GM21619 (cell line): ENCODE measurements at regions not wholly inside any gene's neighbourhood (a gene's known extent, or its start where the extent isn't known, plus 50 kb on each side); places are given as distances from the start of the nearest gene placed in this dataset.

ENCODE experiments used
- ATAC-seq: cut with Tn5 transposase; IDR thresholded peaks from one replicate; pipeline ENCODE4 v1.9.1; 2021; ENCODE audit not compliant: unreplicated experiment

DNA sequence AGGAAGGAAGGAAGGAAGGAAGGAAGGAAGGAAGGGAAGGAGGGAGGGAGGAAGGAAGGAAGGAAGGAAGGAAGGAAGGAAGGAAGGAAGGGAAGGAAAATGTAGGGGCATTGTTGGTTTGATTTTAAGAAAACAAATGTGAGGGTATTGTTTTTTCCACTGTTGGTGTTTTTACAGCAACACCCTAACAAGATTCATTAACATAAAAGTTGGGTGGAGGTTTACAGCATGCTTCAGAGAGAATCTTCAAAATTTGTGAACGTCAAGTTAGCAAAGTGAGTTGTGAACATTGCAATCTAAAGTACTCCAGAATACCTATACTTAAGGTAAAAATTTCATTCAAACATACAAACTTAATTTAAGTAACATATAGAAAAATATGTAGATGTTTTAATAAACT is 200.2 kb upstream of the ID4 start:
- no peak for ATAC-seq

DNA sequence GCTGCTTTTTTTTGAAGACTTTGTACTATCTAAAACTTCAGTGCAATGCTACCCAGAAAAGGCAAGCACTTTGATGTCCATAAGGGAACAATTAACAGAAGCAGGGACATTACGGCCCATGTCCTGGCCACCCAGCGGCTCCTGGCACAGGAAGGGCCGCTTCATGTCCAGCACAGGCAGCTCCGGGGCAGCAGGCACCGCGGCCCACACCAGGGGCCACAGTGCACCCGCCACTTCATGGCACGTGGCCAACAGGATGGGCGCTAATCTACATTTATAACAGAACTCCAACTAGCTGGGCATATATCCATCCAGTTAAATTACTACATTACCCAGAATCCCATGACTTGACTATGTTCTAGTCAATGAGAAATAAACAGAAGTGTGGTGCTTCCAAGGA is 198.2 kb upstream of the ID4 start:
- ATAC-seq: no peak

DNA sequence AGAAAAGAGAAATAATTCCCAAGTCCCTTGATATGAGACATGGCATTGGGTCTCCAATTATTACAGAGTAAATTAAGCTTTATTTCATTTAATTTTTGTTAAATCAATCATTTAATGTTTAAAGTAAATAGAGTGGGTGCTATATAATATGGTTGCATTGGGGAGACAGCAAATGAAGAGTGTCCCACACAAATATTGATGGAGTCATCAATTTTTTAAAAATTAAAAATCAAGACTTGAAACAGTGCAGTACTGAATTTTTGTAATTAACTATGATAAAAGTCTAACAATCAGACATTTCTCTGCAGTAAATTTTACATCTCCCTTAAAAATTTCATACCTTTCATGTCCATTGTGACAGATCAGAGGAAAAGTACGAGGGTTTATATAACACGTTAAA is 193.9 kb upstream of the ID4 start:
- no peak for ATAC-seq

DNA sequence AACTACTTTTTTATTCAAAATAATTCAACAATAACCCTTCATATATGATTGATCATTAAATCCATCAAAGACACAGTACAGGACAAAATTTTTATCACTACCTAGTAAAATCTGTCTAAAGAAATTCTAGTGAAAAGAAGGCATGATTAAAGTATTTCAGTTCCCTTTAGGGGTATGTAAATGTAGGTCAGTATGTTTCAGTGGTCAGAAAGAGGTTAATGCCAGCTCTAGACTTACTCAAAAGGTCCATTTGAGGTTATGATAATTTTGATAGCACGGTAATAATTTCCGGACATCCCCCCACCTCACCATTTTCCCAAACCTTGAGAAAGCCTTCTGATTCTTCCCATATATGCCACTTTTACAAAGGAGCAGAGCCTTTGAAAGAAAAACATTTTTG is 193.5 kb upstream of the ID4 start:
- no peak for ATAC-seq

DNA sequence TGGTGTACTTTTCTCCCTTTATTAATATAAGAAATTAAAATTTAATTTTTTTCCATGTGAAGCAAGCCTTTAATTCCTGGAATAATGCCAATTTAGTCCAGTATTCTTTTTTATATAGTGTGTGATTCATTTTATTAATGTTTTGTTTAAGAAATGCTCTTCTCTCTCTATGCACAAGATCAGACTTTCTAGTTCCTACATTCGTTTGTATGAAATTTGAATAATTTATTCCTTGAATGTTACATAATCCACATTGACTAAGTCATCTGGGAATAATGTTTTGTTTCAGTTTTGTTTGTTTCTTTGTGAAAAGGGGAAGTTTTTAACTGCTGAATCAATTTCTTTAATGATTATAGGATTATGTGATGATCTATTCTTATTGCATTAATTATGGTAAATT is 181.4 kb upstream of the ID4 start:
- no peak for ATAC-seq

DNA sequence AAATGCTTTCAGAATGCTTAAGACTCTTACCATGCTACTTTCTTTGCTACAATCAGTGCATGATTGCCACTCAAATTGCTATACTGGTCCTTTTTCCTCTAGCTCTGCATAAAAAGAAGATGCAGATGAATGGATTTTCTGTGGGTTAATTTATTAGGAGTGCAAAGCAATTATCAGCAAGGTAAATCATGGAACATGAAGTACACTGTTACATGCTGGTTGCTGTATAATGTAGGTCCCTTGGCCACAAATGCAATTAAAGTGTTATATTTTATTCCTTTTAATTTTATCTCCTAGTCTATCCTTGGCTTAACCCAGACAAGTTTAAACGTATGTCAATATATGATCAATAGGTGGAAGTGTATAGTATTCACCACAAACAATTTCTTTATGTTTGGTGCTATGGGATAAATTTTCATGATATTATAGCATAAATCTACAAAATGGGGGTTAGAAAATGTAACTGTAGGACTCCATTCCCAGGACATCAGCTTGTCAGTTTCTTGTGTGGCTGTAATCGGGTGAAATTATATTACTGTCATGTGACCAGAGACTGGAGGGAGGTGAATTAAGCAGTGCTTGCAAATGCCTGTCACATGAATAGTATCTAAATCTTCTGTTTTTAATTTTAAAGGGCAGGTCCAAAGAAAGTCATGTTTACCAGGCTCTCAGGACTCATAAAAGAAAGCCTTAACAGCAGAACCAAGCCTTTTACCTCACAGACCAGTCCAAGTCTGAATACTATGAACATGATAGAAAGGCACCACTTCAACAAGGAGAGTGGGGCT is 176.9 kb upstream of the ID4 start:
- no peak for ATAC-seq

DNA sequence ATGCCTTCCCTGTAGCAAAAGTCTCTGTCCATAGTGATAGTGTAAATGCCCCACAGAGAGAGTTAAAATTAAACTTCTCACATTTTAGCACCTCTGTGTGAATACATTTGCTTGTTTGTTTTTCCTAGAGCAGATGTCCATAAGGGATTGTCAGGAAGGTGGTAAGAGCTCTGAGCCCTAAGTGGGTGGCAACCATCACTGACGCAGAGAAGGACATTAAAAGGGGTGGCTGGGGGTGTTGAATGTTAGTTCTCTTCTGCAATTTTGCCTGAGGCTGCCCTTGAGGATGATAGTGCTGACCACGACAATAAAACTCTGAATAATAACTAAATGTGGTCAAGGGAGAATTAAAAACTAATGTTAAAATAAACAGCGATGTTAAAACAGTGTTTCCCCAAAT is 174.3 kb upstream of the ID4 start:
- no peak for ATAC-seq

DNA sequence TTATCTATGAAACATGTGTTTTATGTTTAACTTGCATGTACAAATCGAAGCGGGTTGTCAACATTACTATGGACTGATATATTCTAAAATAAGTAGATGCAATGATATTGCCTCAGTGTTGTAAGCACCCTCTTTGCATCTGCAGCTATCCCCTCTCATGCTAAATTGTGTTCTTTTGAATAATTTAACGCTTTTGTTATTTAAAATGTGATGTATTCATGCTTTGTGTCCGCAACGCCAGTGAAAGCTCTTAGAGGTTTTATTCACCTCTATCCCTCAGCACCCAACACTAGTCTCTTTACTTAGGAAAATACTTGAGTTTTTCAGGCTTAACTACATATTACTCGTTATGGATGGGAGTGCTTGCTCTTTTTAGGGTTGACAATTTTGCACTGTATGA is 173.7 kb upstream of the ID4 start:
- ATAC-seq: no peak

DNA sequence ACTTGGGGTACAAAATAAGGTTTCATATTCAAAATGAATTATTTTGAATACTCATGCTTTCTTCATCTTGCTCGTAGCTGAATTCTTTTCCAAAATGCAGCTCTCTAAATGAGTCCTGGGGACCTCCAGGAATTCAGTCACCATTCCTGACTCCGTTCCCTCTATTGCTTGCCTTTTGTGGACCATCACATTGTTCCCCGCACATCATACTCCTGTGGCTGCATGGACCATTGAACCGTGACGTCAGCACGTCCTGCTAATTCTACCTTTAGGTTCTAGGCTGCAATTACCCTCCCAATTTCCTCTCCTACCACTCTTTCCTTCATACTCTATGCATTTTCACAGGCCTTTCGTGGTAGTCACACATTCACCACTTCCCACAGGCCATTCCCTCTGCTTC is 173.1 kb upstream of the ID4 start:
- no peak for ATAC-seq

DNA sequence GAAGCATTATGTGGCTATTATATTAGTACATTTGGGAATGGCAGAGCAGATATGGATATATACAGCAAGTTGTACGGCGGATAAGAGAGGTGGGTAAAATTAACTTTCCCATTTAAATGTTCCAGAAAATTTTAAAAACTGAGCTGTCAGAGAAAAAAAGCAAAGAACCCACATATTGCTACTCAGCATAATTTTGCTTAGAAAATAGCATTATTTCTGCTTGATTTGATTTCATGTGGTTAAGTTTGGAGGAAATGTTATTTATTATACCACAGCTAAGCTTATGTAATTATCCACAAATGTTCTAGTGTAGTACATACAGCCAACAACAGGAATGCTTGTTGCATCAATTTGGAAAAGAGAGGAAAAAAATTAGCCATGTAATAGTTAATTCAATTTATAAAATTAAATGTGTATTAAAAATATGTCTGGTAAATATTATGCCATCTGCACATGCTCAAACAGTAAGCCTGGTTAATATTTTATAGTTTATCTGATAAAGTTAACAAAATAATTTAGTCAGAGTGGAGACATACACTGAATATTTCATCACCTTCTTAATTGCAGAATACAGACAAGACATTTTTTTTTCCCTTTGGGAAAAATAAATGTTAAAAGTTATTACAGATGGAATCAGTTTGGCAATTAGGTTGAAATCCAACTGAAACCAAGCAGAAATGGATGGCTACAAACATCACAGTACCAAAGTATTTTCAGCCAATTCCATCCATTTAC is 172.1 kb upstream of the ID4 start:
- no peak for ATAC-seq

DNA sequence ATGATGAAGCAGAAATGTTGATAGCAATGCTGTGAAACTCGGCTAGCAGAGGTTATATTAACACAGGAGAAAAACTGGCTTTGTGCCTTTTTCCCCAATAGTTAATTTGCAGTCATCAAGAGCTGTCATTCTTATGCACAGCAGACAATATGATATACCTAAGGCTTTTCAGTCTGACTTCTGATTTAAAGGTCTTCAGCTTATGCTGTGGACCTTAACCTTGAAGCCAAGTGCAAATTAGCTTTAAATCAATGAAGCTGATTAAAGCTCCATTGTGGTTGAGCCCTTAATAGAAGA is 171.6 kb upstream of the ID4 start:
- ATAC-seq: no peak

DNA sequence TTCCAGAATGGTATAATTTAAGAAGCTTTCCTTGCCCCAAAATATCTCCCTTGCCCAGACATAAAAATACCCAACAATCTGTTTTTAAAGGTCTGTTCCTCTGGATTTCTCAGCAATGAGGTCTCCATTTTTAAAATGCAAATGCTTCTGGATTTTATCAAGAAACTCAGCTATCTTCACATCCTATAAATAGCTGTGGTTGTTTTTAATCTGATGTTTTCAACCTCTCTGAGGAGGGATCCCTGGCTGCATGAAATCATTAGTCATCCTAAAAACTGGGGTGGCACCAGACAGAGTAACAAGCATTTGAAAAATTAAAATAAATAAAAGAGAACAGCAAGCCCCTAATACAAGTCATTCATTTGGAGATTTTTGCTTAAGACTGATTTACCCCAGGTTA is 168.5 kb upstream of the ID4 start:
- ATAC-seq: no peak

DNA sequence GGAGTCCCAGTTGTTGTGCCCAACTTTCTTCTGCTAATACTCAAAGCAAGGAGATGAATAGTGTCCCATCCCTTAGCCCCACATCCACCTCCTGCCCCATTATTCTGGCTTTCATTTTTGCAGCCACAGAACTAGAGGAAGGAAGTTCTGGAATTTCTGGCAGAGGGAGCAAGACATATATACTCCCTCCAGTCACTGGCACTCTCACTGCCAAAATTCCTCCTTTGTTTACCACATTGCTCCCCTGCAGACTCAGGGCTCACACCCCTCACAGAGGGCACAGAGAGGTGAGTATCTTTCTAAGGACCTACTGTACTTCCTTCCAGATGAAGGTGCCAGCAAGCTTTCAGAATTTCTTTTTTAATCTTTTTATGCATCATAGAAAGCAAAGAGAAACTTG is 168.0 kb upstream of the ID4 start:
- no peak for ATAC-seq

DNA sequence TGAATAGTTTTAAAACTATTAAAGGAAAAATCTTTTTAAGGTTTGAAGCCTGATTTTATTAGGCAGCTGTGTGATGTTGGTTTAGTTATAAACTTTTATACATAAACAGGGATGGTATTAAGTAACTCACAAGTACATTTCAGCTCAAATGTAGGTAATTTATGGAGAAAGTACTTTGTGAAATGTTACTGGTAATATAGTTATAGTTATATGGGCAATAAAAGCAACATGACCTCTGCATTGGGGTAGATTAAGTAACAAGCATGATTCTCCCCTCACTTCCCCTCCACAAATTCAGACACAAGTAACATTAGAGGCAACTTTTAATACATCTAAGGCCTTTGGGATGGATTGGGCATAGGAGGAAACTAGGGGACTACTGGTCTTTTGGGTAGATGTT is 154.3 kb upstream of the ID4 start:
- ATAC-seq: no peak

DNA sequence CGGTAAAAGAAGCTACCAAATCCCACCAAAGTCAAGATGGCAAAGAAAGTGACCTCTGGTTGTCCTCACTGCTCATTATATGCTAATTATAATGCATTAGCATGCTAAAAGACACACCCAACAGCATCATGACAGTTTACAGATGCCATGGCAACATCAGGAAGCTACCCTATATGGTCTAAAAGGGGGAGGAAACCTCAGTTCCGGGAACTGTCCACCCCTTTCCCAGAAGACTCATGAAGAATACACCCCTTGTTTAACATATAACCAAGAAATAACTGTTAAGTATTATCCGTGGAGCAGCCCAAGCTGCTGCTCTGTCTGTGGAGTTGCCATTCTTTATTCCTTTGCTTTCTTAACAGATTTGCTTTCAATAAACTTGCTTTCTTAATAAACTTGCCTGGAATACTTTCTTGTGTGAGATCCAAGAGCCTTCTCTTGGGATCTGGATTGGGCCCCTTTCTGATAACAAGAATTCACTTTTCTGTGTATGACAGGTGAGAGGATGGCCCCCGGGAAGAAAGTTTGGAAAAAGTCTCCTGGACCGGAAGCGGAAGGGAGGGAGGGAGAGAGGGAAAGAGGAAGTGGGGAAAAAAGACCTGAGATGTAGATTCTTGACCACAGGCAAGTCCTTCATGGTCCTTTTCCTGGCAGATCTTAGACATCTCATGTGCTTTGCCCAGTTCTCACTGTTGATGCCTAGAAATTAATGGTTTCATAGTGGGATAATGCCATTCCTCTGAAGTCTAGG is 146.7 kb upstream of the ID4 start:
- ATAC-seq: no peak

DNA sequence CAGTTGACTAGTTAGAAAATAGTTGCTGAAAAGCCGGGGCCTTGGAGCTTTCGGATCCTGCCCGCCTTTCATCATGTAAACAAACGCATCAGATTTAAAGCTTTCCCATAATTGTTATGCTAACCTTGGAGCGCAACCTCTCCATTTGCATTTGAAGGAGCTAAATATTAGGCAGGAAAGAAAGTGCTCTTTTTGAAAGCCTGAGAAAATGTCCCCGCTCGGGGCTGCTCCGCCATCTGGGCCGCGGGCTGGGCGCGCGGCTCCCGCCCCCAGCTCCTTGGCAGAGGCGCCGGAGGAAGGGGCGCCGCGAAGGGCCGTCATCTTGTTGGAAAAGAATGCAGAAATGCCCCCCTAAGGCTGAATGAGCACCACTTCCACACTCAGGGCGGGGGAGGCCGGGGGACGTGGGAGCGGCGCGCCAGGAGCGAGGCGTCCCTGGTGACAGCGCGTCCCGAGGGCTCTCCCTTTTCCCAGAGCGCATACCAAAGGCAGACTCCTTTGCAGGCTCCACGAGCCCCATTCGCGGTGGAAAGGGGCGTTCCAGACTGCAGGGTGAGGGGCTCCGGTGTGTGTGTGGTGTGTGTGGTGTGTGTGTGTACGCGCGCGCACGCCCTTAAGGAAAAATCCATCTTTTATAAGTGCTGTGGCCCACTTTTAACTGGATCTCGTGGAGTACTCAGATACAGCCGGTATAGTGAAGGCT is 145.6 kb upstream of the ID4 start:
- ATAC-seq: no peak

DNA sequence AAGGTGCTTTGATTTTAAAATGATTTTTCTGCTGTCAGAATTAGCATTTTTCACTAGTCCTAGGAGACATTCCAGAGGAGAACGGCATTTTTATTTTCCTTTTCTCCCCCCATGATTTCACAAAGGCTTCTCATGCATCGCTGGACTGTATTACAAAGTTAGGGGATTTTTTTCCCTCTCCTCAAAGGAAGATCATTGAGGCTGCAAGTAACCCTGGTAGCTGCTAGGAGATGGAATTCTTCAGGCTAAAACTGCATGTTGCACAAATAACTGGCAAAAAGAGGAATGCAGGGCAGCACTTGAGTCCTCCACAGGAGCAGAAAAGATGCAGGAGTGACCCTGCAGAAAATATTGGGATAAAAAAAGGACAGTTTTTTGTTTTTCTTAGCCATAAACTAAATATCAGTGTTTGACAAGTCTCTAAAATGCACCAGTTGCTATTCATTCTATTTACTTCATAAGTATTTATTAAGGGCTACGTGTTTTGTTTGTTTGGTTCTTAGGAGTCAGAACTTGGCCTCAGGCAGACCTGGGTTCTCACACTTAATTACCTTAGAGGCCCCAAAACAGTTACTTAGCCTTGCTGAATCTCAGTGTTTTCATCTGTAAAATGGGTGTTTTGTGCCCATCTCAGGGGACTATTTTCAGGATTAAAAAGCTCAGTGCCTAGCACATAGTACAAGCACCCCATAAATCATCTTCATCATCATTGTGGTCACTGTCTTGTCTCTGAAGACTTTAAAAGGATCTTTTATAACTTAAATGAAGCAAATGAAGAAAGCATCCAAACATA is 144.5 kb upstream of the ID4 start:
- ATAC-seq: no peak

DNA sequence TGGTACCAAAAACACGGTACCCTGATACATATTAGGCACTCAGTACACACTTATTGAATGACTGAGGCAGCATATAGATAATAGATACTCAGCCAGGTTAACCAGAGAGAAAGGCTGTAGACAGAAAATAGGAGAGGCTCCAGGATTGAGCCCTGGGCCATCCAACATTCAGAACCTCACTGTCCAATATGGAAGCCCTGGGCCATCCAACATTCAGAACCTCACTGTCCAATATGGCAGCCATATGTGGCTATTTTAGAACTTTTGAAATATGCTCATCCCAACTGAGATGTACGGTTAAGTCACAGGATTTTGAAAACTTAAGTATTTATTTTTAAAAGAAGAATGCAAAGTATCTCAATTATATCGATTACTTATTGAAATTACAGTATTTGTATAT is 142.5 kb upstream of the ID4 start:
- ATAC-seq: no peak

DNA sequence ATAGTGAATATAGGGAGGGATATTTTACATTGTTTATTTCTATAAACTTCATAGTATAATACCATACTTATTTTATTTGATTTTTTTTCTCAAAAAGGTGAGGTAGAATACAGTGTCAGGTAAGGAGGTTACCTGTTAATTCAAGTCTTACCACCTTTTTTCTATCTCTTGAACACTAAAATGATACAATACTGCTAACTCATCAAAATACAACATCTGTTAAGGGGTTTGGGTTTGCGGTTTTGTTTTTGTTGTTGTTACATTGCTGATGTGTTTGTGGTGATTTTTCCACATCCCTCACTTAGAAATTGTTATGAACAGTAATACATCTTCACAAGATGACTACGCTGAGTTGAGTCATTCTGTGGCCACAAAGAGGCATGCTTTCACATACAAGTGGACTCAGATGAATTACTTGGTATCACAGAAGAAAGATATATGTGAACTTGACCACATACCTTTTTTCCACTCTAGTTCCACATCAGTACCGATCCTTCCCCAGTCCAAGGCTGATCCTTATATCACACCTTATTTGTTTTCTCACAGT is 139.4 kb upstream of the ID4 start:
- no peak for ATAC-seq

DNA sequence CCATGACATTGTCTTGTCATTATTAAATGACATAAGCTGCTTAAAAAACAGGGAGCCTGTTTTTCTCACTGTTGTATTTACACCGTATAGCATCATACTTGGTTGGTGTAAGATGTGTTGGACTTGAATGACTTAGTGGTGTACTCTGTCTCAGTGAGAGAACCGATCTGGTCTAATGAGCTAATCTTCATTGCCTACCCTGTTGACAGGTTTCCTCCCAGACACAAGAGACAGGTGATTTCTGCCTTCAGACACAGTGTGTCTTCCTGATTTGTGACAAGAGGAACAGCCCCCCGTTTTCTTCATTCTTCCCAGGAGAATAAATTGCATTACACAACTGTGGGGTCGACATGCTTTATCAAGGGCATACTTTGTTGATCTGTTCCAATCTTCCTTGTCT is 137.2 kb upstream of the ID4 start:
- ATAC-seq: no peak

DNA sequence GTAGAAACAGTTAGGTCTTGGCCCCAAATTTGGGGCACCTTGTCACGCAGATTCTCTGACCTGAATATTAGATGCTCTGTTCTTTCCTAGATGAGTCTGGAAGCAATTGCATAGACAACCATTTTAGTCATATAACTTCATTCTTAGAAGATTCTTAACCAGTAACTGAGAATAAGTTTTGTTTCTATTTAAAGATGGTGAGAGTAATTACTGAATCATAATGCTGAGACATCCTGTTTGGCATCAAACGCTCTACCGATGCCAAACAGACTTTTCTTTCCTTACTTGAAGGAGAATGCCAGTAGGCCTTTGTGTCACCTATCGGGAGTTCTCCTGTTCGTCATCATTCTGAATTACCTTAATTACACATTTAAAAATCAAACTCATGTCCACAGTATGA is 131.6 kb upstream of the ID4 start:
- ATAC-seq: no peak
